HCT116 (cell line): ENCODE measurements at regions not wholly inside any gene's neighbourhood (a gene's known extent, or its start where the extent isn't known, plus 50 kb on each side); places are given as distances from the start of the nearest gene placed in this dataset.

ENCODE experiments used
- ATAC-seq: fragments of 200-7000 bp; cut with Tn5 transposase; 2 replicates; pipeline ENCODE4 v1.9.1; 2020; ENCODE audit warnings: mild to moderate bottlenecking, moderate library complexity
- BruUV-seq: library from RNA; stranded (reverse); fragments of 400-500 nt; replicated peaks from 2 replicates; lab custom pipeline; 2021; lab: Mats Ljungman, UMichigan
- CTCF ChIA-PET: fragments of 300-600 bp; sonication (Branson Sonifier 250); formaldehyde crosslinking; loops from one replicate; lab custom pipeline; 2021; ENCODE audit warnings: antibody characterized with exemption; lab: Charles Lee
- POLR2A ChIA-PET: fragments of 300-600, 350-600 bp; sonication (Branson Sonifier 250); formaldehyde crosslinking; loops from one replicate; lab custom pipeline; 2021; ENCODE audit warnings: antibody characterized with exemption; lab: Charles Lee
- RAD21 ChIA-PET, 2 experiments: fragments of 300-600 bp; sonication (Branson Sonifier 250); formaldehyde crosslinking; loops; one replicate each; lab custom pipeline; 2023; ENCODE audit warnings: low total read pairs in 2 of 2; ENCODE audit not compliant: uncharacterized antibody in 2 of 2, unreplicated experiment in 2 of 2, low non-redundant PET in 1 of 2; lab: Charles Lee
- DNase-seq: peaks from one replicate; pipeline ENCODE4 v3.0.0-alpha.2; 2010; ENCODE audit warnings: low read depth, low spot score
- H2AFZ ChIP-seq: fragments of 200-600 bp; shearing (Covaris generic), sonication (generic); 2 replicates; pipeline ENCODE4 v1.6.1; 2017; ENCODE audit warnings: low read depth, mixed run types, mixed read lengths, antibody characterized with exemption, low read length; ENCODE audit not compliant: poor library complexity, severe bottlenecking
- H3K27ac ChIP-seq: 2 replicates; pipeline ENCODE4 v1.5.1; 2012; ENCODE audit warnings: low read depth, low read length
- H3K27me3 ChIP-seq: fragments of 200-600 bp; sonication (generic); 2 replicates; pipeline ENCODE4 v1.6.1; 2016; ENCODE audit warnings: mixed run types, low read length, mixed read lengths; ENCODE audit not compliant: insufficient read depth
- H3K36me3 ChIP-seq, 2 experiments: fragments of 200-500 bp in 1 of 2; fragments of 200-600 bp in 1 of 2; sonication (Bioruptor generic) in 1 of 2; sonication (generic) in 1 of 2; 2 replicates each; pipeline versions ENCODE4 v1.5.1 to v1.6.1; 2014 to 2016; ENCODE audit warnings: low read length in 2 of 2, inconsistent platforms in 1 of 2, mixed read lengths in 1 of 2, mixed run types in 1 of 2; ENCODE audit not compliant: insufficient read depth in 2 of 2, control insufficient read depth in 1 of 2
- H3K4me1 ChIP-seq, 2 experiments: fragments of 200-600 bp in 1 of 2; sonication (generic) in 1 of 2; 2 replicates each; pipeline versions ENCODE4 v1.5.1 to v1.6.1; 2012 to 2017; ENCODE audit warnings: low read length in 2 of 2, inconsistent platforms in 1 of 2, mild to moderate bottlenecking in 1 of 2, mixed read lengths in 1 of 2, mixed run types in 1 of 2, moderate library complexity in 1 of 2; ENCODE audit not compliant: insufficient read depth in 2 of 2, control insufficient read depth in 1 of 2
- H3K4me2 ChIP-seq: fragments of 200-600 bp; sonication (generic); 2 replicates; pipeline ENCODE4 v1.6.1; 2017; ENCODE audit warnings: mixed run types, low read length, mixed read lengths
- H3K4me3 ChIP-seq, 2 experiments: fragments of 200-600 bp in 1 of 2; sonication (generic) in 1 of 2; replicated peaks in 1 of 2; 2 replicates each; pipeline ENCODE4 v1.5.1; 2011 to 2016; ENCODE audit warnings: low read length in 2 of 2, control low read depth in 1 of 2, low read depth in 1 of 2, mild to moderate bottlenecking in 1 of 2, mixed read lengths in 1 of 2, mixed run types in 1 of 2
- H3K79me2 ChIP-seq: fragments of 200-600 bp; sonication (generic); 2 replicates; pipeline ENCODE4 v1.6.1; 2017; ENCODE audit warnings: mild to moderate bottlenecking, mixed run types, low read length, moderate library complexity, mixed read lengths; ENCODE audit not compliant: insufficient read depth
- H3K9ac ChIP-seq: fragments of 200-600 bp; sonication (generic); 2 replicates; pipeline ENCODE4 v1.6.1; 2016; ENCODE audit warnings: low read length, mixed read lengths
- H3K9me2 ChIP-seq: fragments of 200-600 bp; sonication (generic), shearing (Covaris generic); 2 replicates; pipeline ENCODE4 v1.6.1; 2017; ENCODE audit warnings: mixed run types, mild to moderate bottlenecking, moderate library complexity; ENCODE audit not compliant: insufficient read depth
- H3K9me3 ChIP-seq, 2 experiments: fragments of 200-500 bp in 1 of 2; fragments of 200-600 bp in 1 of 2; sonication (Bioruptor generic) in 1 of 2; sonication (generic) in 1 of 2; 2 replicates each; pipeline ENCODE4 v1.6.1; 2014 to 2017; ENCODE audit warnings: low read length in 2 of 2, mixed read lengths in 2 of 2, inconsistent platforms in 1 of 2, low read depth in 1 of 2, mild to moderate bottlenecking in 1 of 2, mixed run types in 1 of 2, moderate library complexity in 1 of 2; ENCODE audit not compliant: control insufficient read depth in 1 of 2, insufficient read depth in 1 of 2
- H4K20me1 ChIP-seq: fragments of 200-600 bp; sonication (generic), shearing (Covaris generic); 2 replicates; pipeline ENCODE4 v1.6.1; 2017; ENCODE audit warnings: mixed run types, mild to moderate bottlenecking, moderate library complexity; ENCODE audit not compliant: insufficient read depth
- ATF3 ChIP-seq: IDR thresholded peaks from 2 replicates; pipeline ENCODE4 v1.6.1; 2012
- CBX3 ChIP-seq: IDR thresholded peaks from 2 replicates; pipeline ENCODE4 v1.6.1; 2012; ENCODE audit warnings: low read depth
- CEBPB ChIP-seq: IDR thresholded peaks from 2 replicates; pipeline ENCODE4 v1.6.1; 2012; ENCODE audit warnings: low read depth
- CTCF ChIP-seq, 3 experiments: fragments of 200-600 bp in 1 of 3; sonication (generic) in 1 of 3; IDR thresholded peaks in 2 of 3; conservative IDR thresholded peaks in 1 of 3; 2 replicates each; pipeline ENCODE4 v1.5.1; 2012 to 2017; ENCODE audit warnings: low read depth in 2 of 3, low read length in 2 of 3, antibody characterized with exemption in 1 of 3, borderline replicate concordance in 1 of 3, control low read depth in 1 of 3, mild to moderate bottlenecking in 1 of 3, mixed read lengths in 1 of 3, mixed run types in 1 of 3, moderate library complexity in 1 of 3; ENCODE audit not compliant: insufficient read depth in 1 of 3
- ELF1 ChIP-seq: IDR thresholded peaks from 2 replicates; pipeline ENCODE4 v1.6.1; 2012; ENCODE audit warnings: low read depth, borderline replicate concordance
- EZH2phosphoT487 ChIP-seq: fragments of 200-600 bp; IDR thresholded peaks from 2 replicates; pipeline ENCODE4 v1.6.1; 2018; ENCODE audit warnings: antibody characterized with exemption, borderline replicate concordance
- FOSL1 ChIP-seq: IDR thresholded peaks from 2 replicates; pipeline ENCODE4 v1.6.1; 2012; ENCODE audit warnings: low read depth
- JUND ChIP-seq: IDR thresholded peaks from 2 replicates; pipeline ENCODE4 v1.6.1; 2012
- POLR2A ChIP-seq: IDR thresholded peaks from 2 replicates; pipeline ENCODE4 v1.7.0; 2011; ENCODE audit warnings: borderline replicate concordance; ENCODE audit not compliant: insufficient read depth, insufficient read length; ENCODE audit errors: extremely low read depth
- POLR2AphosphoS5 ChIP-seq: IDR thresholded peaks from 2 replicates; pipeline ENCODE4 v1.6.1; 2011; ENCODE audit warnings: mild to moderate bottlenecking, low read depth, low read length, moderate library complexity
- RAD21 ChIP-seq: IDR thresholded peaks from 2 replicates; pipeline ENCODE4 v1.6.1; 2012; ENCODE audit warnings: low read depth, mild to moderate bottlenecking
- SP1 ChIP-seq: IDR thresholded peaks from 2 replicates; pipeline ENCODE4 v1.6.1; 2012; ENCODE audit warnings: low read depth
- SRF ChIP-seq: IDR thresholded peaks from 2 replicates; pipeline ENCODE4 v1.6.1; 2012; ENCODE audit warnings: low read depth
- TCF7L2 ChIP-seq: IDR thresholded peaks from 2 replicates; pipeline ENCODE4 v1.7.0; 2011; ENCODE audit warnings: borderline replicate concordance, inconsistent platforms; ENCODE audit not compliant: insufficient read depth, insufficient read length; ENCODE audit errors: extremely low read depth
- YY1 ChIP-seq: IDR thresholded peaks from 2 replicates; pipeline ENCODE4 v1.6.1; 2011; ENCODE audit warnings: low read length, low read depth, moderate library complexity, mild to moderate bottlenecking; ENCODE audit not compliant: insufficient replicate concordance; ENCODE audit errors: extremely low read depth
- ZBTB33 ChIP-seq: IDR thresholded peaks from 2 replicates; pipeline ENCODE4 v1.6.1; 2011; ENCODE audit warnings: mild to moderate bottlenecking, low read length, moderate library complexity; ENCODE audit not compliant: insufficient replicate concordance; ENCODE audit errors: extremely low read depth
- ZFX ChIP-seq: fragments of 450-650 bp; IDR thresholded peaks from 2 replicates; pipeline ENCODE4 v1.6.1; 2017
- ZNF274 ChIP-seq: fragments of 200-500 bp; sonication (Bioruptor generic); IDR thresholded peaks from 2 replicates; pipeline ENCODE4 v1.6.1; 2014; ENCODE audit warnings: mild to moderate bottlenecking, low read depth, low read length, inconsistent platforms
- intact Hi-C: fragments of 100-400 bp; cut with micrococcal nuclease; formaldehyde crosslinking; loops from 2 replicates; pipeline ENCODE4 v1.10.0; 2022

GRCh38 chr2:160615706-160616105, 122.1 kb upstream of the RBMS1 start:
- DNase-seq (no peak), ATAC-seq (no peak)
- RAD21 ChIA-PET: no interaction called here
- no peaks in the 10 kb centered on the region for H3K27me3 ChIP-seq
- H3K4me1 ChIP-seq: no peaks in the 10 kb centered on the region
- H3K4me2 ChIP-seq: no peak overlapping the region
- no peaks in the 10 kb centered on the region for H4K20me1 ChIP-seq
- H3K9me3 ChIP-seq: no peaks in the 10 kb centered on the region
- H3K9ac ChIP-seq: no peak overlapping the region
- H3K27ac ChIP-seq: no peak overlapping the region
- H3K9me2 ChIP-seq: no peaks in the 10 kb centered on the region
- no peaks in the 10 kb centered on the region for H3K36me3 ChIP-seq
- POLR2A ChIA-PET: no interaction called here
- no peaks in the 10 kb centered on the region for H3K79me2 ChIP-seq
- intact Hi-C loops: no loop called here
- H2AFZ ChIP-seq: no peak overlapping the region
- no peak overlapping the region for H3K4me3 ChIP-seq
- no TSS peak for BruUV-seq
- CTCF ChIA-PET: no interaction called here
- TF ChIP-seq JUND: no peak
- TF ChIP-seq SP1: no peak
- TF ChIP-seq SRF: no peak
- no peak for TF ChIP-seq POLR2A
- no peak for TF ChIP-seq POLR2AphosphoS5
- TF ChIP-seq CBX3: no peak
- TF ChIP-seq CEBPB: no peak
- TF ChIP-seq FOSL1: no peak
- no peak for TF ChIP-seq EZH2phosphoT487
- TF ChIP-seq TCF7L2: no peak
- TF ChIP-seq ZFX: no peak
- no peak for TF ChIP-seq ZBTB33
- no peak for TF ChIP-seq ATF3
- TF ChIP-seq ZNF274: no peak
- no peak for TF ChIP-seq YY1
- TF ChIP-seq RAD21: no peak
- TF ChIP-seq CTCF (IDR thresholded peaks at IDR 0.05 in 2 of 3, conservative IDR thresholded peaks at IDR 0.05 in 1 of 3; ENCODE audit: borderline replicate concordance in 1 of 3, insufficient read depth in 1 of 3, low read depth in 2 of 3, low read length in 2 of 3): no peak
- no peak for TF ChIP-seq ELF1
